H1 (cell line): ENCODE measurements at regions not wholly inside any gene's neighbourhood (a gene's known extent, or its start where the extent isn't known, plus 50 kb on each side); places are given as distances from the start of the nearest gene placed in this dataset.

ENCODE experiments used
- ATF3 ChIP-seq: IDR thresholded peaks from 2 replicates; pipeline ENCODE4 v1.6.1; 2011; ENCODE audit warnings: low read depth, mild to moderate bottlenecking, low read length; ENCODE audit not compliant: insufficient read depth
- BRCA1 ChIP-seq: IDR thresholded peaks from 2 replicates; pipeline ENCODE4 v1.6.1; 2012; ENCODE audit warnings: low read depth, low read length, improper control_type of control experiment
- CTCF ChIP-seq, 3 experiments: IDR thresholded peaks; 1 replicate in 2 of 3; 2 replicates in 1 of 3; pipeline versions ENCODE4 v1.5.1 to v1.6.1; 2011; ENCODE audit warnings: low read length in 3 of 3, mild to moderate bottlenecking in 3 of 3, inconsistent platforms in 2 of 3, low read depth in 1 of 3, moderate library complexity in 1 of 3; ENCODE audit not compliant: insufficient read depth in 1 of 3; ENCODE audit errors: control extremely low read depth in 1 of 3
- KDM5A ChIP-seq: fragments of 200-600 bp; IDR thresholded peaks from 2 replicates; pipeline ENCODE4 v1.7.1; 2012; ENCODE audit warnings: mild to moderate bottlenecking, low read length, inconsistent platforms, mixed read lengths
- MAFK ChIP-seq: IDR thresholded peaks from 2 replicates; pipeline ENCODE4 v1.6.1; 2012; ENCODE audit warnings: low read depth, mild to moderate bottlenecking, improper control_type of control experiment, low read length
- POLR2AphosphoS5 ChIP-seq: IDR thresholded peaks from 2 replicates; pipeline ENCODE4 v1.6.1; 2011; ENCODE audit warnings: low read depth, low read length
- RFX5 ChIP-seq: IDR thresholded peaks from 2 replicates; pipeline ENCODE4 v1.6.1; 2011; ENCODE audit warnings: low read depth, low read length, improper control_type of control experiment, borderline replicate concordance
- RXRA ChIP-seq: IDR thresholded peaks from 2 replicates; pipeline ENCODE4 v1.6.1; 2011; ENCODE audit warnings: low read depth, mild to moderate bottlenecking, low read length, moderate library complexity; ENCODE audit not compliant: insufficient read depth
- SP1 ChIP-seq: IDR thresholded peaks from 2 replicates; pipeline ENCODE4 v1.6.1; 2011; ENCODE audit warnings: low read depth, low read length

GRCh38 chr7:153930696-153931095, 121.5 kb upstream of the DPP6 start:
- TF ChIP-seq KDM5A (no peak), MAFK (no peak), BRCA1 (no peak), POLR2AphosphoS5 (no peak), SP1 (no peak), RXRA (no peak), RFX5 (no peak), ATF3 (no peak), CTCF (IDR thresholded peaks at IDR 0.05; ENCODE audit: control extremely low read depth in 1 of 3, insufficient read depth in 1 of 3, low read depth in 1 of 3, low read length in 3 of 3) (no peak)
